HCT116 (cell line): ENCODE measurements at regions not wholly inside any gene's neighbourhood (a gene's known extent, or its start where the extent isn't known, plus 50 kb on each side); places are given as distances from the start of the nearest gene placed in this dataset.

Experiments
- ATAC-seq: fragments of 200-7000 bp; cut with Tn5 transposase; 2 replicates; pipeline ENCODE4 v1.9.1; 2020; ENCODE audit warnings: mild to moderate bottlenecking, moderate library complexity
- BruUV-seq: library from RNA; stranded (reverse); fragments of 400-500 nt; replicated peaks from 2 replicates; lab custom pipeline; 2021; lab: Mats Ljungman, UMichigan
- CTCF ChIA-PET: fragments of 300-600 bp; sonication (Branson Sonifier 250); formaldehyde crosslinking; loops from one replicate; lab custom pipeline; 2021; ENCODE audit warnings: antibody characterized with exemption; lab: Charles Lee
- POLR2A ChIA-PET: fragments of 300-600, 350-600 bp; sonication (Branson Sonifier 250); formaldehyde crosslinking; loops from one replicate; lab custom pipeline; 2021; ENCODE audit warnings: antibody characterized with exemption; lab: Charles Lee
- RAD21 ChIA-PET, 2 experiments: fragments of 300-600 bp; sonication (Branson Sonifier 250); formaldehyde crosslinking; loops; one replicate each; lab custom pipeline; 2023; ENCODE audit warnings: low total read pairs in 2 of 2; ENCODE audit not compliant: uncharacterized antibody in 2 of 2, unreplicated experiment in 2 of 2, low non-redundant PET in 1 of 2; lab: Charles Lee
- DNase-seq: peaks from one replicate; pipeline ENCODE4 v3.0.0-alpha.2; 2010; ENCODE audit warnings: low read depth, low spot score
- H2AFZ ChIP-seq: fragments of 200-600 bp; shearing (Covaris generic), sonication (generic); 2 replicates; pipeline ENCODE4 v1.6.1; 2017; ENCODE audit warnings: low read depth, mixed run types, mixed read lengths, antibody characterized with exemption, low read length; ENCODE audit not compliant: poor library complexity, severe bottlenecking
- H3K27ac ChIP-seq: 2 replicates; pipeline ENCODE4 v1.5.1; 2012; ENCODE audit warnings: low read depth, low read length
- H3K27me3 ChIP-seq: fragments of 200-600 bp; sonication (generic); 2 replicates; pipeline ENCODE4 v1.6.1; 2016; ENCODE audit warnings: mixed run types, low read length, mixed read lengths; ENCODE audit not compliant: insufficient read depth
- H3K36me3 ChIP-seq, 2 experiments: fragments of 200-500 bp in 1 of 2; fragments of 200-600 bp in 1 of 2; sonication (Bioruptor generic) in 1 of 2; sonication (generic) in 1 of 2; 2 replicates each; pipeline versions ENCODE4 v1.5.1 to v1.6.1; 2014 to 2016; ENCODE audit warnings: low read length in 2 of 2, inconsistent platforms in 1 of 2, mixed read lengths in 1 of 2, mixed run types in 1 of 2; ENCODE audit not compliant: insufficient read depth in 2 of 2, control insufficient read depth in 1 of 2
- H3K4me1 ChIP-seq, 2 experiments: fragments of 200-600 bp in 1 of 2; sonication (generic) in 1 of 2; 2 replicates each; pipeline versions ENCODE4 v1.5.1 to v1.6.1; 2012 to 2017; ENCODE audit warnings: low read length in 2 of 2, inconsistent platforms in 1 of 2, mild to moderate bottlenecking in 1 of 2, mixed read lengths in 1 of 2, mixed run types in 1 of 2, moderate library complexity in 1 of 2; ENCODE audit not compliant: insufficient read depth in 2 of 2, control insufficient read depth in 1 of 2
- H3K4me2 ChIP-seq: fragments of 200-600 bp; sonication (generic); 2 replicates; pipeline ENCODE4 v1.6.1; 2017; ENCODE audit warnings: mixed run types, low read length, mixed read lengths
- H3K4me3 ChIP-seq, 2 experiments: fragments of 200-600 bp in 1 of 2; sonication (generic) in 1 of 2; replicated peaks in 1 of 2; 2 replicates each; pipeline ENCODE4 v1.5.1; 2011 to 2016; ENCODE audit warnings: low read length in 2 of 2, control low read depth in 1 of 2, low read depth in 1 of 2, mild to moderate bottlenecking in 1 of 2, mixed read lengths in 1 of 2, mixed run types in 1 of 2
- H3K79me2 ChIP-seq: fragments of 200-600 bp; sonication (generic); 2 replicates; pipeline ENCODE4 v1.6.1; 2017; ENCODE audit warnings: mild to moderate bottlenecking, mixed run types, low read length, moderate library complexity, mixed read lengths; ENCODE audit not compliant: insufficient read depth
- H3K9ac ChIP-seq: fragments of 200-600 bp; sonication (generic); 2 replicates; pipeline ENCODE4 v1.6.1; 2016; ENCODE audit warnings: low read length, mixed read lengths
- H3K9me2 ChIP-seq: fragments of 200-600 bp; sonication (generic), shearing (Covaris generic); 2 replicates; pipeline ENCODE4 v1.6.1; 2017; ENCODE audit warnings: mixed run types, mild to moderate bottlenecking, moderate library complexity; ENCODE audit not compliant: insufficient read depth
- H3K9me3 ChIP-seq, 2 experiments: fragments of 200-500 bp in 1 of 2; fragments of 200-600 bp in 1 of 2; sonication (Bioruptor generic) in 1 of 2; sonication (generic) in 1 of 2; 2 replicates each; pipeline ENCODE4 v1.6.1; 2014 to 2017; ENCODE audit warnings: low read length in 2 of 2, mixed read lengths in 2 of 2, inconsistent platforms in 1 of 2, low read depth in 1 of 2, mild to moderate bottlenecking in 1 of 2, mixed run types in 1 of 2, moderate library complexity in 1 of 2; ENCODE audit not compliant: control insufficient read depth in 1 of 2, insufficient read depth in 1 of 2
- H4K20me1 ChIP-seq: fragments of 200-600 bp; sonication (generic), shearing (Covaris generic); 2 replicates; pipeline ENCODE4 v1.6.1; 2017; ENCODE audit warnings: mixed run types, mild to moderate bottlenecking, moderate library complexity; ENCODE audit not compliant: insufficient read depth
- CBX3 ChIP-seq: IDR thresholded peaks from 2 replicates; pipeline ENCODE4 v1.6.1; 2012; ENCODE audit warnings: low read depth
- CEBPB ChIP-seq: IDR thresholded peaks from 2 replicates; pipeline ENCODE4 v1.6.1; 2012; ENCODE audit warnings: low read depth
- EGR1 ChIP-seq: IDR thresholded peaks from 2 replicates; pipeline ENCODE4 v1.6.1; 2012; ENCODE audit warnings: low read depth
- EZH2 ChIP-seq: fragments of 200-600 bp; sonication (generic); IDR thresholded peaks from 2 replicates; pipeline ENCODE4 v1.6.1; 2017; ENCODE audit warnings: antibody characterized with exemption, mixed run types
- FOSL1 ChIP-seq: IDR thresholded peaks from 2 replicates; pipeline ENCODE4 v1.6.1; 2012; ENCODE audit warnings: low read depth
- POLR2A ChIP-seq: IDR thresholded peaks from 2 replicates; pipeline ENCODE4 v1.7.0; 2011; ENCODE audit warnings: borderline replicate concordance; ENCODE audit not compliant: insufficient read depth, insufficient read length; ENCODE audit errors: extremely low read depth
- POLR2AphosphoS5 ChIP-seq: IDR thresholded peaks from 2 replicates; pipeline ENCODE4 v1.6.1; 2011; ENCODE audit warnings: mild to moderate bottlenecking, low read depth, low read length, moderate library complexity
- RAD21 ChIP-seq: IDR thresholded peaks from 2 replicates; pipeline ENCODE4 v1.6.1; 2012; ENCODE audit warnings: low read depth, mild to moderate bottlenecking
- REST ChIP-seq: IDR thresholded peaks from 2 replicates; pipeline ENCODE4 v1.6.1; 2012; ENCODE audit warnings: low read depth
- SIN3A ChIP-seq: IDR thresholded peaks from 2 replicates; pipeline ENCODE4 v1.6.1; 2012; ENCODE audit warnings: low read depth
- SP1 ChIP-seq: IDR thresholded peaks from 2 replicates; pipeline ENCODE4 v1.6.1; 2012; ENCODE audit warnings: low read depth
- YY1 ChIP-seq: IDR thresholded peaks from 2 replicates; pipeline ENCODE4 v1.6.1; 2011; ENCODE audit warnings: low read length, low read depth, moderate library complexity, mild to moderate bottlenecking; ENCODE audit not compliant: insufficient replicate concordance; ENCODE audit errors: extremely low read depth
- ZFX ChIP-seq: fragments of 450-650 bp; IDR thresholded peaks from 2 replicates; pipeline ENCODE4 v1.6.1; 2017
- ZNF274 ChIP-seq: fragments of 200-500 bp; sonication (Bioruptor generic); IDR thresholded peaks from 2 replicates; pipeline ENCODE4 v1.6.1; 2014; ENCODE audit warnings: mild to moderate bottlenecking, low read depth, low read length, inconsistent platforms
- intact Hi-C: fragments of 100-400 bp; cut with micrococcal nuclease; formaldehyde crosslinking; loops from 2 replicates; pipeline ENCODE4 v1.10.0; 2022
- TF ChIP-seq, protein P1 (sequence below): IDR thresholded peaks from 2 replicates; pipeline ENCODE4 v1.6.1; 2012
- TF ChIP-seq, protein P2 (sequence below), 3 experiments: fragments of 200-600 bp in 1 of 3; sonication (generic) in 1 of 3; IDR thresholded peaks in 2 of 3; conservative IDR thresholded peaks in 1 of 3; 2 replicates each; pipeline ENCODE4 v1.5.1; 2012 to 2017; ENCODE audit warnings: low read depth in 2 of 3, low read length in 2 of 3, antibody characterized with exemption in 1 of 3, borderline replicate concordance in 1 of 3, control low read depth in 1 of 3, mild to moderate bottlenecking in 1 of 3, mixed read lengths in 1 of 3, mixed run types in 1 of 3, moderate library complexity in 1 of 3; ENCODE audit not compliant: insufficient read depth in 1 of 3

DNA sequence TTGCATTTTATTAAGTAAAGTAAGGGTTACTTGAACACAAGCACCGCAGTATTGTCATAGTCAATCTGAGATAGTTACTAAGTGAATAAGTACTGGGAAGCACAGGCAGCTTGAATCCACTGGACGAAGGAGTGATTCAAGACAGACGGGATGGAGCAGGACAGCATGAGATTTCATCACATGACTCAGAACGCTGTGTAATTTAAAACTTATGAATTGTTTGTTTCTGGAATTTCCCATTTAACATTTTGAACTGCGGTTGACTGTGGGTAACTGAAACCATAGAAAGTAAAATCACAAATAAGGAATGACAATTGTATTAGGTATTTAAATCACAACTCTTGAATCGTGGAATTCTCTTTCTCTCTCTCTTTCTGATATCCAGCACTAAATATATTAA lies 1630.4 kb upstream of the SEL1L start:
- no peaks in the 10 kb centered on the region for H3K79me2 ChIP-seq
- DNase-seq: no peak
- no peak overlapping the region for H2AFZ ChIP-seq
- H3K4me1 ChIP-seq: no peaks in the 10 kb centered on the region
- POLR2A ChIA-PET: no interaction called here
- H3K9me2 ChIP-seq: no peaks in the 10 kb centered on the region
- H4K20me1 ChIP-seq: no peaks in the 10 kb centered on the region
- TF ChIP-seq, protein P1, sequence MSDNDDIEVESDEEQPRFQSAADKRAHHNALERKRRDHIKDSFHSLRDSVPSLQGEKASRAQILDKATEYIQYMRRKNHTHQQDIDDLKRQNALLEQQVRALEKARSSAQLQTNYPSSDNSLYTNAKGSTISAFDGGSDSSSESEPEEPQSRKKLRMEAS: no peak
- TF ChIP-seq FOSL1: no peak
- TF ChIP-seq POLR2A: no peak
- no peak for TF ChIP-seq EZH2
- no peak for TF ChIP-seq ZNF274
- no peak for TF ChIP-seq SP1
- no peak for TF ChIP-seq ZFX
- TF ChIP-seq YY1: no peak
- TF ChIP-seq, all 23 proteins: peak for 0
- Histone ChIP-seq H3K27ac (no peak overlapping the region), H3K9me3 (peaks cover 5 to 29% of the 10 kb centered on the region in 2 experiments; a peak in 3 of 4 replicates), H3K4me2 (no peak overlapping the region), H3K4me3 (no peak overlapping the region), H3K36me3 (no peaks in the 10 kb centered on the region), H3K9ac (no peak overlapping the region), H3K27me3 (no peaks in the 10 kb centered on the region)
- ChIA-PET CTCF (no interaction called here), RAD21 (no interaction called here)
- no TSS peak for BruUV-seq
- intact Hi-C loops: no loop called here
- no peak for ATAC-seq

- Histone ChIP-seq H3K27ac (no peak overlapping the region), H3K4me3 (no peak overlapping the region), H4K20me1 (no peaks in the 10 kb centered on the region), H3K4me2 (no peak overlapping the region), H3K9me2 (no peaks in the 10 kb centered on the region), H3K9ac (no peak overlapping the region), H3K27me3 (no peaks in the 10 kb centered on the region), H3K79me2 (no peaks in the 10 kb centered on the region), H3K9me3 (peaks cover 5 to 25% of the 10 kb centered on the region in 2 experiments; a peak in 3 of 4 replicates), H3K4me1 (no peaks in the 10 kb centered on the region), H3K36me3 (no peaks in the 10 kb centered on the region), H2AFZ (no peak overlapping the region)
- ATAC-seq (no peak), DNase-seq (no peak)
- ChIA-PET POLR2A (no interaction called here), CTCF (no interaction called here), RAD21 (no interaction called here)
- no TSS peak for BruUV-seq
- intact Hi-C loops: no loop called here
- TF ChIP-seq POLR2A: no peak
- TF ChIP-seq, protein P1: no peak
- TF ChIP-seq YY1: no peak
- no peak for TF ChIP-seq EZH2
- TF ChIP-seq, protein P2, sequence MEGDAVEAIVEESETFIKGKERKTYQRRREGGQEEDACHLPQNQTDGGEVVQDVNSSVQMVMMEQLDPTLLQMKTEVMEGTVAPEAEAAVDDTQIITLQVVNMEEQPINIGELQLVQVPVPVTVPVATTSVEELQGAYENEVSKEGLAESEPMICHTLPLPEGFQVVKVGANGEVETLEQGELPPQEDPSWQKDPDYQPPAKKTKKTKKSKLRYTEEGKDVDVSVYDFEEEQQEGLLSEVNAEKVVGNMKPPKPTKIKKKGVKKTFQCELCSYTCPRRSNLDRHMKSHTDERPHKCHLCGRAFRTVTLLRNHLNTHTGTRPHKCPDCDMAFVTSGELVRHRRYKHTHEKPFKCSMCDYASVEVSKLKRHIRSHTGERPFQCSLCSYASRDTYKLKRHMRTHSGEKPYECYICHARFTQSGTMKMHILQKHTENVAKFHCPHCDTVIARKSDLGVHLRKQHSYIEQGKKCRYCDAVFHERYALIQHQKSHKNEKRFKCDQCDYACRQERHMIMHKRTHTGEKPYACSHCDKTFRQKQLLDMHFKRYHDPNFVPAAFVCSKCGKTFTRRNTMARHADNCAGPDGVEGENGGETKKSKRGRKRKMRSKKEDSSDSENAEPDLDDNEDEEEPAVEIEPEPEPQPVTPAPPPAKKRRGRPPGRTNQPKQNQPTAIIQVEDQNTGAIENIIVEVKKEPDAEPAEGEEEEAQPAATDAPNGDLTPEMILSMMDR (IDR thresholded peaks at IDR 0.05 in 2 of 3, conservative IDR thresholded peaks at IDR 0.05 in 1 of 3; ENCODE audit: borderline replicate concordance in 1 of 3, insufficient read depth in 1 of 3, low read depth in 2 of 3, low read length in 2 of 3): no peak
- no peak for TF ChIP-seq EGR1
- TF ChIP-seq FOSL1: no peak
- TF ChIP-seq RAD21: no peak
- no peak for TF ChIP-seq CEBPB
- no peak for TF ChIP-seq SP1
- no peak for TF ChIP-seq REST
- no peak for TF ChIP-seq CBX3
- no peak for TF ChIP-seq POLR2AphosphoS5
- TF ChIP-seq SIN3A: no peak
Measured at GRCh38 chr14:83164591-83164990, 1630.9 kb upstream of the SEL1L start.
